ENCODE measurements at regions not wholly inside any gene's neighbourhood (a gene's known extent, or its start where the extent isn't known, plus 50 kb on each side); places are given as distances from the start of the nearest gene placed in this dataset.

GRCh38 chr10:3006607-3007006 lies 60.7 kb upstream of the PFKP start:
- Histone ChIP-seq H3K18ac (ENCODE audit: low read depth, low read length) (no peak overlapping the region), H2BK20ac (ENCODE audit: low read depth, low read length) (no peak overlapping the region), H3K79me1 (ENCODE audit: low read depth in 1 of 2, low read length in 2 of 2) (no peaks in the 10 kb centered on the region), H3K9ac (ENCODE audit: low read depth, low read length) (no peak overlapping the region), H3K4me1 (ENCODE audit: control insufficient read depth, insufficient read depth, low read length) (peaks cover 9% of the 10 kb centered on the region; the same call in 1 of the 2 replicates), H3K9me3 (ENCODE audit: control insufficient read depth, insufficient read depth, low read length) (no peaks in the 10 kb centered on the region), H3K14ac (replicated peaks; ENCODE audit: low read depth, low read length) (no peak overlapping the region), H3K4me3 (ENCODE audit: insufficient read depth, low read depth, low read length) (no peak overlapping the region), H2BK5ac (ENCODE audit: low read depth, low read length, poor library complexity, severe bottlenecking) (no peak overlapping the region), H4K5ac (ENCODE audit: low read depth, low read length) (no peak overlapping the region), H3K27ac (ENCODE audit: insufficient read depth, low read length) (no peak overlapping the region), H2AFZ (replicated peaks; ENCODE audit: low read length, poor library complexity) (no peak overlapping the region), H2BK15ac (ENCODE audit: low read depth, low read length) (no peak overlapping the region), H2BK120ac (ENCODE audit: low read depth, low read length) (no peak overlapping the region), H3K56ac (ENCODE audit: extremely low read depth, insufficient read depth, low read length) (no peak overlapping the region), H4K91ac (ENCODE audit: insufficient read depth, low read depth, low read length) (no peak overlapping the region), H2AK9ac (replicated peaks; ENCODE audit: low read depth, low read length, poor library complexity) (no peak overlapping the region), H3K4ac (ENCODE audit: low read depth, low read length) (no peak overlapping the region), H2AK5ac (ENCODE audit: low read depth, low read length) (no peak overlapping the region), H3K27me3 (ENCODE audit: control insufficient read depth, insufficient read depth, low read length) (peaks cover 18% of the 10 kb centered on the region), H4K20me1 (ENCODE audit: insufficient read depth, low read length) (no peaks in the 10 kb centered on the region), H4K8ac (ENCODE audit: low read depth in 2 of 2, low read length in 2 of 2) (no peak overlapping the region), H3K36me3 (ENCODE audit: control insufficient read depth, insufficient read depth, low read length) (no peaks in the 10 kb centered on the region), H3K4me2 (ENCODE audit: low read depth, low read length) (no peak overlapping the region), H3K23ac (ENCODE audit: low read depth, low read length) (no peak overlapping the region), H3K9me1 (ENCODE audit: insufficient read depth, low read length) (no peaks in the 10 kb centered on the region; the same call in 1 of the 2 replicates)
- ChIA-PET CTCF (no interaction called here), POLR2A (ENCODE audit: unreplicated experiment) (no interaction called here)
- DNase-seq = no peak
- TF ChIP-seq BHLHE40 (IDR thresholded peaks at IDR 0.05; ENCODE audit: low read depth, low read length) (no peak), MAFK (IDR thresholded peaks at IDR 0.05; ENCODE audit: low read depth, low read length) (no peak), ELK1 (IDR thresholded peaks at IDR 0.05; ENCODE audit: borderline replicate concordance, low read depth, low read length) (no peak), CTCF (conservative IDR thresholded peaks at IDR 0.05; ENCODE audit: low read depth, low read length) (no peak), MXI1 (IDR thresholded peaks at IDR 0.05; ENCODE audit: borderline replicate concordance, low read depth, low read length) (no peak), CHD1 (IDR thresholded peaks at IDR 0.05; ENCODE audit: low read depth, low read length) (no peak), FOS (IDR thresholded peaks at IDR 0.05; ENCODE audit: low read depth, low read length) (no peak), RCOR1 (IDR thresholded peaks at IDR 0.05; ENCODE audit: insufficient replicate concordance, low read length) (no peak), RAD21 (IDR thresholded peaks at IDR 0.05; ENCODE audit: low read length) (no peak), POLR2A (IDR thresholded peaks at IDR 0.05; ENCODE audit: low read depth, low read length) (no peak), USF2 (IDR thresholded peaks at IDR 0.05; ENCODE audit: low read depth, low read length) (no peak), NFE2L2 (IDR thresholded peaks at IDR 0.05; ENCODE audit: low read depth, low read length) (no peak), CEBPB (IDR thresholded peaks at IDR 0.05; ENCODE audit: low read depth, low read length) (no peak), MAZ (IDR thresholded peaks at IDR 0.05; ENCODE audit: borderline replicate concordance, low read depth, low read length) (no peak), RFX5 (IDR thresholded peaks at IDR 0.05; ENCODE audit: low read depth, low read length) (no peak), SMC3 (IDR thresholded peaks at IDR 0.05; ENCODE audit: low read depth, low read length) (no peak)
- WGBS, 2 experiments (ENCODE audit: extremely low coverage in 2 of 2, insufficient read length in 1 of 2) = no CpG with 5 or more reads among the region's 1 CpG
- dilution Hi-C loops (cut with HindIII; ENCODE audit: low sequenced_read_pairs, unreplicated experiment) = no loop called here
- in situ Hi-C loops (cut with MboI; ENCODE audit: low sequenced_read_pairs) = no loop called here
- no TSS peak for BruUV-seq (replicated peaks)
- ATAC-seq (ENCODE audit: low read depth) = no peak
- intact Hi-C loops (cut with micrococcal nuclease) = no loop called here
